Stimulated activated CD8-positive, alpha-beta memory T cell treated with anti-CD3 and anti-CD28 coated beads, Interleukin-7, amount 100 ng/mL, for 48 hours (primary cell): ENCODE measurements at regions not wholly inside any gene's neighbourhood (a gene's known extent, or its start where the extent isn't known, plus 50 kb on each side); places are given as distances from the start of the nearest gene placed in this dataset.

Experiments used
- DNase-seq, 2 donors: peaks; one replicate each; pipeline ENCODE4 v3.0.0-alpha.2; 2020; ENCODE audit warnings: low read depth in 1 of 2; ENCODE audit errors: extremely low read depth in 1 of 2

DNA sequence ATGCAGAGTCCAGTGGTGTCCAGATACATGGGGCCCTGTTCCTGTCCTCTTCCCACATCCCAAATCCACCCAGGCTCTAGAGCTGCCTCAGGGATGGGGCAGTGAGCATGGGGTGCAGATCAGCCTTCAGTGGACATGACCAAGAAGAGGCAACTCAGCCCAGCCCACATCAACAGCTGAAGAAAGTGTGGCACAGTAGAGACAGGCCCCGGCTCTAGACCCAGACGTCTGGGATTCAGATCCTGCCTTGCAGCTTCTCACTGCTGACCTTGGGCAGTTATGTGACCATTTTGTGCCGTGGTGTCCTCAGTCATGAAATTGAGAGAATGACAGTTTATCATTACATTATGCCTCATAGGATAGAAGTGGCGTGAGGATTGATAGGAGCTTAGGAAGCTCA is 54.6 kb upstream of the CST7 start:
- no peak for DNase-seq

DNA sequence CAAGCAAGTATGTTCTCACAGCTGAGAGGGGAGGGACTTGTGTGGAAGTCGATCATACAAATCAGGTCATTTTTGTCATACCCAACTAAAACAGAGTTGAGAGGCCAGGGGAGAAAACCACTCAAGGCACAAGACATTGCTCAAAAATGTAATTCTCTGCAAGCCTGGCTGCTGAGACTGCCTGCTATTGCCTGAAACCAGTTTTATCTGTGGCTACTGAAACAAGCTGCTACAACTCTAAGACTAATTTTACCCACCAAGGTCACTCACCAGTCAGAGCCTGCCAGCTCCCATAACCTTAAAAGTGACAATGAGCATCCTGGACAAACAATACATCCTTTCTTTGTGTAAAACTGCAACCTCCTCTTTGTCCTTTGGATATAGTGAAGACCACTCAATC is 54.1 kb upstream of the CST7 start:
- DNase-seq = no peak

DNA sequence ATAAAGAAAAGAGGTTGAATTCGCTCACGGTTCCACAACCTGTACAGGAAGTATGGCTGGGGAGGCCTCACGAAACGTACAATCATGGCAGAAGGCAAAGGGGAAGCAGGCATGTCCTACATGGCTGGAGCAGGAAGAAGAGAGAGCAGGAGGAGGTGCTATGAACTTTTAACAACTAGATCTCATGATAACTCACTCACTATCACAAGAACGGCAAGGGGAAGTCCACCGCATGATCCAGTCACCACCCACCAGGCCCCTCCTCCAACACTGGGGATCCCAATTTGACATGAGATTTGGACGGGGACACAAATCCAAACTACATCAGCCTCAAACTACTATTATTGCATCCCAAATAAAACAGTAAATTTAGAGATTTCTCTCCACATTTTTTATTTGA is 53.6 kb upstream of the CST7 start:
- no peak for DNase-seq

DNA sequence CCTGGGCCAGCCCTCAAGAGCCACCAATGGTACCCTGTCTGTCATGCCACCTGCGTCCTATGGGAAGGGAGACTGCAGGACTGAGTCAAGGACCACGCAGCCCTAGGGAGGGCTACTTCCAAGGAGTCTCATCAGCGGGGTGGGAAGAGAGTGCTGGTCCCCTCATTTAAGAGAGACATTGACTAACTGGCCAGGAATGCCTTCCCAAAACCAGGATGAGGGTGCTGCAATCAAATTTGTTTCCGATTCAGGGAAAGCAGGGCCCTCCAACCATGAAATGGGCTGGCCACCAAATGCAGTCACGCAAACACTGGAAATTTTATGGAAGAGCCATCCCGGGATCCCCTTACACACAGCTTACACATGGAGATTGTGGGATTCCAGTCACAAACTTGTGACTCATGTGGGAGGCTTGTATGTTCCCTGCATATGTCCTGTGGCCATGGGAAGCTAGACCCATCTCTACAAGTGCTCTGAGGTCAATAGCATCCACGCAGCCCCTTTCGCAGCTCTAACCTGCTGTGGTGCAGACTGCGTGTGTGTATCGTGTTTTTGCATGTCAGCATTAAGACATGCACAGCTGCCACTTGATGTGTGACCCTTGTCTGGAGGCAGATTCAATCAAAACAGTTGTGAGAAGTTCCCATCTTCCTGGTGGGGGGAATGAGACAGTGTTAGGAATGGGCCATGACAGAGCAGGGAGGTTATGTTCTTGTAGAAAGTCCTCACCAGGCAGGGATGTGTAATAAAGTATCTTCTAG is 53.0 kb upstream of the CST7 start:
- DNase-seq = no peak

DNA sequence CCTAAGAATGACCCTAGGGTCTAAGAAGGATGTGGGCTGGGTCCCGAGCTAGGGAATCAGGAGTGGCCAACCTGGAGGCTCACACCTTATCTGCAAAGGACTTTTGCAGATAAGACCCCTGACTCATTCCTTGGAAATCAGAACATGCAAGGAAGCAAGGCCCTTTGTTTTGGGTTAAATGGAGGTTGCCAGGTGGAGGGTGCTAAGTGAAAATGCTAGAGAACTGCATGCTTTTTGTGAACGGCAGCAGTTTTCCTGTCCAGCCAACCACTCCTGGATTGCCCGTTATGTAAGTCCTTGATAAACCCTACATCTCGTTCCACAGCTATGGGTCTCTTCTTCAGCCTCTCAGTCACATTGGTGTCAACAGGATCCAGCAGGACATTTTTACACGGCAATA is 52.1 kb upstream of the CST7 start:
- DNase-seq = no peak

DNA sequence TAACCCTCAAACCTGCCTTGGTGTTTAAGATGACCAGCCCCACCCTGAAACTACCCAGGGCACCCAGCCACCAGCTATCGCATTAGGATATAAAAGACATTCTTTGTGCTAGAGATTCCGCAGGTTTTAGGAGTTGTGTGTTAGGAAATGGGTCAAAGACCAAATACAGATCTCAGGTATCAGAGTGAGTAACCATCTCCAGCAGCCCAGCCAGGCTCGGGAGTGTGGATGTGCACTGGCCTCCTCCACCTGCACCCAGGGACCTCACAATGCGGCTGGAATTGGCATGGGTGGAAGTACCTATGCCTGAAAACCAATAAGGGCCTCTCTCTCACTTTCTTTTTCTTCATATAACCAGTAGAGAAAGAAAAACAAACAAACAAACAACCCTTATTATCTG is 51.1 kb upstream of the CST7 start:
- no peak for DNase-seq

DNA sequence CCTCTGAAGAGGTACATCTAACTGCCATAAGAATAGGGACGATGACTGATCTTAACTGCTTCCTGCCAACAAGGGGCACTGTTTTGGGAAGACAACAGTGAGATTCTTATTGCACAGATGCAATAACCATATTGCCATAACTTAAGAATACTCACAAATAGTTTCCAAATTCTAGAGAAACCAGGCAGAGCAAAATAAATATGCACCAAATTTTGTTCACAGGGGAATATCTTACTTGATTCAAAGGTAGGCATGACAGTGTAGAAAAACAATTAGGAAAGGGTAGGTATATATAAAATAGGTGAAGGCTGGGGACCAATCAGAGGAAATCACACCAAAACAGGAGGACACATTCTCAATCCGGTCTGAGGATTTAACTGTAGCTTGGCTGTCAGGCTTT is 49.9 kb upstream of the CST7 start:
- no peak for DNase-seq
